ENCODE measurements at regions not wholly inside any gene's neighbourhood (a gene's known extent, or its start where the extent isn't known, plus 50 kb on each side); places are given as distances from the start of the nearest gene placed in this dataset.
"Not testable (repeated sequence)": the region's sequence is repeated elsewhere in the genome, so short reads cannot be mapped to it uniquely, and the experiment has no call there.

DNA sequence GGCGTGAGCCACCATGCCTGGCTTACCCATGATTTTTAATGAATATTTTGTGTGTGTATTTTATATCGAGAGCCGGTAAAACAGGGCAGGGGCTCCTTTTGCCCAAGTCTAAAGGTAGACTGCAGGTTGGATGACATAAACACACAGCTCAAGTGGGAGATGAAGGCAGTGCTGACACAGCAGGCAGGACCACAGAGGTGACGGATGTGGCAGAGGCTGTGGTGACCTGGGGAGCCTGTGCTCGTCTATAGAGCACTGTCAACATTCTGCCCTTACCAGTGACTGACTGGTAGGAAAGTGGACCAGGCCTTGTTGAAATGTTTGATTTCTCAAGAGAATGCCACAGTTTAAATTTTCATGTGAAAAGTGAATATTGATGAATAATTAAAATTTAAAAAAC is 137.5 kb downstream of the ZFP64 start:
- peak in 1 of 2 donors; percentile 28 for DNase-seq (ENCODE audit: low read depth in 2 of 2)

GRCh38 chr20:52049001-52049731 is 142.4 kb downstream of the ZFP64 start:
- no peak for DNase-seq (ENCODE audit: low read depth in 2 of 2)

DNA sequence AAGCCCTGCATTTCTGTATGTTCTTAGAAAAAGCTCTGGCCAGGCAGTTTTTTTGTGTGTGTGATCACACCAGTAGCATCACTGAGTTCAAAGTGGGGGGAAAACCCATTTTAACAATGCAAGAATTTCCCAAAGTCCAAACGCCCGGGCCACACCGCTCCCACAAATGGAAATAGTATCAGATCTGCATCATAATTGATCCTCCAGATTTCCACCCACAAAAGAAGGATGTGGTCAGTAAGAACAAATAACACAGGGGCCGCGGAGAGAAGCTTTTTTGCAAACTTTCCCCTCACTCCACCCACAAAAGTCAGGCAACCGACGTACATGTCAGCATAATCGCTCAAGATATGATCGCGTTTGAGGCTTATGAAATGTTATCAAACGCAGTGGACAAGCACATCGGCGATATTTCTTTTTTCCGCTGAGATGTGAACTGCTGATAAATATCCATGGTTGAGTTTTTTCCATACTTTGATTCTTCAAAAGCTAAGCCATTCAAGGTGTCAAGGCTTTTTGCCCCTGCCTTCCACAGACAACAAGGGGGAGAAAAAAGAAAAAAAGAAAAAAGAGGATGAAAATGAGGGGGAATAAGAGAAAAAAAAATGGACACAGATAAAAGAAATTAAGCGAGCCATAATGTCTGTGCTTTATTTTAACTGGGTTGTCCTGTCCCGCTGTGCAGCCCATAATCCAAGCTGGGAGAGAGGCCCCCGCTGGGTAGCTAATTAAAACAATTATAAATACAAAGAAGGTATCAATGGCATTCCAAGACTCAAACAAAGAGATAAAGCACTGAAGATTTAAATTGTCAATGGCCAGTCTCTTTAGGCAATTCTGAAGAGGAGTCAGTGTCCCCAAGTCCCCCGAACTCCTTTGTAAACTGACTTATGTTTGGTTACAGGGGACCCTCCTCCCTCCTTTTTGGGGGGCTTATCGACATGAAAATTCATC is 143.5 kb downstream of the ZFP64 start:
- peak; percentile 19 to 20 for DNase-seq (ENCODE audit: low read depth in 2 of 2)

- DNase-seq (ENCODE audit: low read depth in 2 of 2), result no peak
These were observed 149.6 kb downstream of the ZFP64 start for GRCh38 chr20:52041966-52042365.

DNA sequence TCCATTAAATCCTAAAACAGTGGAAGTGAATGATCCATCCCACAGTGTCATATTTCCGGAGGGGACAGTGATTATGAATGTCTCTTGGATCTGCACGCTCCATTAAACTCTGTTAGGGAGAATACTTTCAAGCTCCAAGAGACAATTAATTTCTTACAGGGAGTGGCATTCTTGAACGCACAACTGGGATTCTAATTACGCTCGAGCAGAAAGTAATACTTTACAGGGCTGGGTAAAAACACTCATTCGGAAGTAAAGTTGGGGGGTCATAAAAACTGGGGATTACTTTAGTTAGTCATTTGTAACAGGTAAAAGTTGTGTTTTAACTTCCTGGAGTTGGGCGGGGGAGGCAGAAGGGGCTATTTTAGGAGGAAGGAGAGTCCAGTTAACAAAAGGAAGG is 151.8 kb downstream of the ZFP64 start:
- no peak for DNase-seq (ENCODE audit: low read depth in 2 of 2)

DNA sequence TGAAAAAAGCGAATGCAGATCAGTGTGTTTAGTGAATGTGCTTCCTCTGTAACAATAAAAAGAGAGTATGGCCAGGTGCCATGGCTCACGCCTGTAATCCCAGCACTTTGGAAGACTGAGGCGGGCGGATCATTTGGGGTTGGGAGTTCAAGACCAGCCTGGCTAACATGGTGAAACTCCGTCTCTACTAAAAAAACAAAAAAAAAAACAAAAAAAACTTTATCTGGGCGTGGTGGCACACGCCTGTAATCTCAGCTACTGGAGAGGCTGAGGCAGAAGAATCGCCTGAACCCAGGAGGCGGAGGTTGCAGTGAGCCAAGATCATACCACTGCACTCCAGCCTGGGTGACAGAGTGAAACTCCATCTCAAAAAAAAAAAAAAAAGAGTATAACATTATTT is 152.9 kb downstream of the ZFP64 start:
- not testable (repeated sequence) for DNase-seq (ENCODE audit: low read depth in 2 of 2)

- DNase-seq (ENCODE audit: low read depth in 2 of 2), result no peak
These were observed 154.2 kb downstream of the ZFP64 start for GRCh38 chr20:52037370-52037769.

DNA sequence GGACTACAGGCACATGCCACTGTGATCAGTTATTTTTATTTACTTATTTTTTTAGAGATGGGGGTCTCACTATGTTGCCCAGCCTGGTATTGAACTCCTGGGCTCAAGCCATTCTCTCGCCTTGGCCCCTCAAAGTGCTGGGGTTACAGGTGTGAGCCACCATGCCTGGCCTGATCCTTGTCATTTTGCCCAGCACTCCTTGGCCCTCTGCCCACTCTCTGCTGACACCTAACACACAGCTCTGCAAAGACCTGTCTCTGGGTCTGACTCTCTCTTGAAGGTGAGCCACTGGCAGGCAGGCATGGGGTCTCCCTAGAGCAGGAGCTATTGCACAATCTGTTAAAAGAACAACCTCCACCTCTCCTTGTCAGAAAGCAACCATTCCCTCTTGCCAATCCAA is 155.6 kb downstream of the ZFP64 start:
- DNase-seq (ENCODE audit: low read depth in 2 of 2), result no peak

- DNase-seq (ENCODE audit: low read depth in 2 of 2), result no peak
These were observed 156.1 kb downstream of the ZFP64 start for GRCh38 chr20:52035498-52035897.

DNA sequence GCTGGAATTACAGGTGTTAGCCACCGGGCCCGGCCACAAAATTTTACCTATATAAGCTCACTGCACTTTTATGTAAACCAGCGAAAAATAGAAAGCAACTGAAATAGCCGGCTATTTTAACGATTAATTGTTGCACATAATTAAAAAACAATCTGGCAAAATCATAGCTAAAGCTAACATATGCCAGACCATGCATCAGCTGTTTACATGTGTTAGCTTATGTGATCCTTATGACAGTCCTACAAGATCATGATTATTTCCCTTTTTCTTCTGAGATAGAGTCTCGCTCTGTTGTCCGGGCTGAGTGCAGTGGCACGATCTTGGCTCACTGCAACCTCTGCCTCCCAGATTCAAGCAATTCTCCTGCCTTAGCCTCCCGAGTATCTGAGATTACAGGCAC is 157.0 kb downstream of the ZFP64 start:
- no peak for DNase-seq (ENCODE audit: low read depth in 2 of 2)

GRCh38 chr20:52033313-52033712 is 158.3 kb downstream of the ZFP64 start:
- no peak for DNase-seq (ENCODE audit: low read depth in 2 of 2)

DNA sequence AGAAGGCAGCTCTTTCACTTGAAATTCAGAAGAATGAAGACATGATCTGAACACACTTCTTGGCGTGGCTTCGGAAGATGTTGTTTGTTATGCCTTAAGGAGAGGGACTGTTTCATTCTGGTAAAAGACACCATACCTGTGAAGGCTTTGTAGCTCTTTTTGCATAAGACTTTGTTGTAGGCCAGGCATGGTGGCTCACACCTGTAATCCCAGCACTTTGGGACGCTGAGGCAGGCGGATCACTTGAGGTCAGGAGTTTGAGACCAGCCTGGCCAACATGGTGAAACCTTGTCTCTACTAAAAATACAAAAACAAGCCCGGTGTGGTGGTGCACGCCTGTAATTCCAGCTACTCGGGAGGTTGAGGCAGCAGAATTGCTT is 159.3 kb downstream of the ZFP64 start:
- DNase-seq (ENCODE audit: low read depth in 2 of 2), result not testable (repeated sequence)

GRCh38 chr20:52031563-52032303 is 159.8 kb downstream of the ZFP64 start:
- DNase-seq (ENCODE audit: low read depth in 2 of 2), result peak; percentile 5 to 11

DNA sequence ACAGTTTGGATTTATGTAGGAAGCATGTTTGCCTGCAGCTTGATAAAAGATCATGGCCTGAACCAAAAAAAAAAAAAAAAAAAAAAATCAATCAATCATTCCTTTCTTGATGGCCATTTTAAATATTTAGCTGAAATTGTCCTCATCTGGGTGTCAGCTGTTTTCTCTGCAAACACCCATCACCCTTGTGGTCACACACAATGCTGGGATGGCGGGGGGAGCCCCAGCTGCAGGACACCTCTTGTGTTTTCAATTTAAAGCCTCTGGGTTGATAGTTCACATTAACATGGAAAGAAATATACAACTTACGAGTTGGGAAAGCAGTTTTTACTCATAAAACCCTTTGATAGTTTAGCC is 160.4 kb downstream of the ZFP64 start:
- no peak for DNase-seq (ENCODE audit: low read depth in 2 of 2)

DNA sequence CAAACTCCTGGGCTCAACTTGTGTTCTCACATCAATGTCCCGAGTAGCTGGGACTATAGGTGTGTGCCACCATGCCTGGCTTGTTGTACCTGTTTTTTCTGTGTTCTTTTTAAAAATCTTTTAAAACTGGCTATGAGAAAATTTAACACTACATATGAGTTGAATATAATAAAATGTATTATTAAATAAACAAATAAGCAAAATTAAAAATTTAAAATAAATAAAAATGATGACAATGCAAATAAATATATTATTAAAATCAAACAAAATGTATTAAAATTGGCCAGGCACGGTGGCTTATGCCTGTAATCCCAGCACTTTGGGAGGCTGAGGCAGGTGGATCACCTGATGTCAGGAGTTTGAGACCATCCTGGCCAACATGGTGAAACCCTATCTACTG is 162.4 kb downstream of the ZFP64 start:
- not testable (repeated sequence) for DNase-seq (ENCODE audit: low read depth in 2 of 2)

DNA sequence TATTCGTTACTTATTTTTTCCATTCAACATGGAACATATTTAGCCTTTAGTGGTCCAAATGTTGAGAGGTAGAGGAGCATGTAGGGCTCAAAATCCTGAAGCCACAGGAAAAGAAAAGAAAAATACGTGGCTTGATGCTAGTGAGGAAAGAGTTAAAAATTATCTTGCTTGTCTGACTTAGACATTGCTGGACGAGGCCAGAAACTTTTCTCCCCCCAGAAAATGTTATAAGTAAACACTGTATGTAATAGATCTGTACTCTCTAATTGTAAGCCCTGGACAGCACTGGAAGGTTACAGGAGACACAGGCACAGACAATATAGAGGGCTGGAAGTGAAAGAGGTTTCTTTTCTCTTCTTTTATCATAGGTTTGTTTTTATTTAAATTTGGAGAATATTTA is 165.6 kb downstream of the ZFP64 start:
- no peak for DNase-seq (ENCODE audit: low read depth in 2 of 2)

DNA sequence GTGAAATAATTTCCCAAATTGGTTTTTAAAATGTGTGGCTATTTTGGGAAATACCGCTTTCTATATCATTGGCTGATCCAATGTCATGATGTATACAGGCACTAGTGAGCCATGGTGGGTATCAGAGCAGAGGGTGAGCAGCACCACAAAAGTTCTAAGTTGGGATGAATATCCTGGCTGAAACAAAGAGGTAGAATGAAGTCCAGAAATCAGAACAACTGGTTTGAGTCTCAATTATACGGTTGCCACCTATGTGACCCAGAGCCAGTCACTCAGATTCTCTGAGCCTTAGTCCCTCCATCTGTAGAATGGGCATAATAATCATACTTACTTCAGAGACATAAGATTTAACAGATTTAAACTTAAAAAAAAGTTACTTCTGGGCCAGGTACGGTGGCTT is 172.3 kb downstream of the ZFP64 start:
- no peak for DNase-seq (ENCODE audit: low read depth in 2 of 2)

GRCh38 chr20:52017669-52018317 is 173.8 kb downstream of the ZFP64 start:
- no peak for DNase-seq (ENCODE audit: low read depth in 2 of 2)

GRCh38 chr20:52016022-52016421 is 175.6 kb downstream of the ZFP64 start:
- DNase-seq (ENCODE audit: low read depth in 2 of 2), result no peak

- no peak for DNase-seq (ENCODE audit: low read depth in 2 of 2)
These were observed 176.4 kb downstream of the ZFP64 start for GRCh38 chr20:52015155-52015554.

DNA sequence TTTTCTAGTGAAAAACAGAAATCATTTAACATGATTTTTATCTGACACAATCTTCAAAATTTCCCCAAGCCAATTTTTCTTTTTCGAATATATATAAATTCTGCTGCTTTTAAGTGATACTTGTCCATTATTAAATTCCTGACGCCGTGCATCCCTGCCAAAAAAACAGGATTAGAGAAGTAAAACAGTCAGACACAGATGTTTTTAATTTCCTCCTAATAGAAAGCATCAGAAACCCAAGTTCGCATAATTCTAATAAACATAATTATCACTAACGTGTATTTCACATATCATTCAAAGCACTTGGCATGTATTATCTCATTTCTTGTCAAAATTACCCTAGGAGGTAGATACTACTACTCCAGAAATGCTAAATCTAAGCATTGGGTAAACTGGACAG is 179.5 kb downstream of the ZFP64 start:
- no peak for DNase-seq (ENCODE audit: low read depth in 2 of 2)

GRCh38 chr20:52011093-52011492 is 180.5 kb downstream of the ZFP64 start:
- DNase-seq (ENCODE audit: low read depth in 2 of 2), result no peak

Data from stimulated activated CD8-positive, alpha-beta memory T cell treated with anti-CD3 and anti-CD28 coated beads, Interleukin-7, amount 100 ng/mL, for 4 hours (primary cell).